WTC11 (cell line): ENCODE measurements at regions not wholly inside any gene's neighbourhood (a gene's known extent, or its start where the extent isn't known, plus 50 kb on each side); places are given as distances from the start of the nearest gene placed in this dataset.

Experiments used
- ATF1 ChIP-seq: sonication (generic); formaldehyde crosslinking; IDR thresholded peaks from 2 replicates; pipeline ENCODE4 v1.8.1; 2023; ENCODE audit warnings: mild to moderate bottlenecking, moderate library complexity, missing genetic modification reagents
- ATF3 ChIP-seq: sonication (generic); formaldehyde crosslinking; conservative IDR thresholded peaks from 2 replicates; pipeline ENCODE4 v1.8.1; 2022; ENCODE audit warnings: mild to moderate bottlenecking, missing genetic modification reagents
- CTCF ChIP-seq: fragments of 200-600 bp; IDR thresholded peaks from 2 replicates; pipeline ENCODE4 v1.8.0; 2022; ENCODE audit warnings: antibody characterized with exemption
- E2F1 ChIP-seq: sonication (generic); formaldehyde crosslinking; IDR thresholded peaks from 2 replicates; pipeline ENCODE4 v1.8.0; 2022; ENCODE audit warnings: mild to moderate bottlenecking, missing genetic modification reagents
- E2F4 ChIP-seq: sonication (generic); formaldehyde crosslinking; IDR thresholded peaks from 2 replicates; pipeline ENCODE4 v1.8.1; 2022; ENCODE audit warnings: low read depth, mild to moderate bottlenecking, moderate library complexity, missing genetic modification reagents, borderline replicate concordance
- ZNF219 ChIP-seq: sonication (generic); formaldehyde crosslinking; IDR thresholded peaks from 2 replicates; pipeline ENCODE4 v1.8.0; 2023; ENCODE audit warnings: missing genetic modification reagents, mild to moderate bottlenecking, borderline replicate concordance

GRCh38 chr18:23380817-23381216, 72.3 kb upstream of the RIOK3 start:
- no peak for TF ChIP-seq ZNF219
- TF ChIP-seq ATF3 = no peak
- TF ChIP-seq E2F1 (CRISPR knock-in tag) = no peak
- no peak for TF ChIP-seq E2F4 (CRISPR knock-in tag)
- no peak for TF ChIP-seq CTCF
- no peak for TF ChIP-seq ATF1
